ENCODE measurements at regions not wholly inside any gene's neighbourhood (a gene's known extent, or its start where the extent isn't known, plus 50 kb on each side); places are given as distances from the start of the nearest gene placed in this dataset.
"Not testable (repeated sequence)": the region's sequence is repeated elsewhere in the genome, so short reads cannot be mapped to it uniquely, and the experiment has no call there.

- no peak for DNase-seq (ENCODE audit: low read depth in 2 of 3, low spot score in 2 of 3)
These were observed 137.3 kb upstream of the FAM78B start for GRCh38 chr1:166304131-166304530.

- no peak for DNase-seq (ENCODE audit: low read depth in 2 of 3, low spot score in 2 of 3)
These were observed 138.6 kb upstream of the FAM78B start for GRCh38 chr1:166305371-166305770.

- DNase-seq (ENCODE audit: low read depth in 2 of 3, low spot score in 2 of 3) = no peak
These were observed 140.7 kb upstream of the FAM78B start for GRCh38 chr1:166307261-166308188.

GRCh38 chr1:166316306-166316705 lies 149.5 kb upstream of the FAM78B start:
- DNase-seq (ENCODE audit: low read depth in 2 of 3, low spot score in 2 of 3) = not testable (repeated sequence)

- no peak for DNase-seq (ENCODE audit: low read depth in 2 of 3, low spot score in 2 of 3)
These were observed 155.7 kb upstream of the FAM78B start for GRCh38 chr1:166322470-166322869.

GRCh38 chr1:166327886-166328285 lies 161.1 kb upstream of the FAM78B start:
- no peak for DNase-seq (ENCODE audit: low read depth in 2 of 3, low spot score in 2 of 3)

- DNase-seq (ENCODE audit: low read depth in 2 of 3, low spot score in 2 of 3) = no peak
These were observed 162.2 kb upstream of the FAM78B start for GRCh38 chr1:166328956-166329355.

GRCh38 chr1:166330096-166330495 lies 163.3 kb upstream of the FAM78B start:
- no peak for DNase-seq (ENCODE audit: low read depth in 2 of 3, low spot score in 2 of 3)

- DNase-seq (ENCODE audit: low read depth in 2 of 3, low spot score in 2 of 3) = no peak
These were observed 171.3 kb upstream of the FAM78B start for GRCh38 chr1:166338105-166338504.

- DNase-seq (ENCODE audit: low read depth in 2 of 3, low spot score in 2 of 3) = no peak
These were observed 173.9 kb upstream of the FAM78B start for GRCh38 chr1:166340709-166341108.

GRCh38 chr1:166343276-166343675 lies 176.5 kb upstream of the FAM78B start:
- no peak for DNase-seq (ENCODE audit: low read depth in 2 of 3, low spot score in 2 of 3)

GRCh38 chr1:166350490-166350889 lies 183.7 kb upstream of the FAM78B start:
- DNase-seq (ENCODE audit: low read depth in 2 of 3, low spot score in 2 of 3) = no peak

GRCh38 chr1:166351676-166352075 lies 184.9 kb upstream of the FAM78B start:
- no peak for DNase-seq (ENCODE audit: low read depth in 2 of 3, low spot score in 2 of 3)

GRCh38 chr1:166353213-166353612 lies 186.4 kb upstream of the FAM78B start:
- no peak for DNase-seq (ENCODE audit: low read depth in 2 of 3, low spot score in 2 of 3)

GRCh38 chr1:166354406-166354805 lies 187.6 kb upstream of the FAM78B start:
- DNase-seq (ENCODE audit: low read depth in 2 of 3, low spot score in 2 of 3) = no peak

- DNase-seq (ENCODE audit: low read depth in 2 of 3, low spot score in 2 of 3) = no peak
These were observed 198.3 kb upstream of the FAM78B start for GRCh38 chr1:166365081-166365480.

- no peak for DNase-seq (ENCODE audit: low read depth in 2 of 3, low spot score in 2 of 3)
These were observed 201.2 kb upstream of the FAM78B start for GRCh38 chr1:166368030-166368429.

- DNase-seq (ENCODE audit: low read depth in 2 of 3, low spot score in 2 of 3) = no peak
These were observed 211.1 kb upstream of the FAM78B start for GRCh38 chr1:166377896-166378295.

GRCh38 chr1:166378805-166379204 lies 212.0 kb upstream of the FAM78B start:
- no peak for DNase-seq (ENCODE audit: low read depth in 2 of 3, low spot score in 2 of 3)

GRCh38 chr1:166379447-166379846 lies 212.6 kb upstream of the FAM78B start:
- no peak for DNase-seq (ENCODE audit: low read depth in 2 of 3, low spot score in 2 of 3)

GRCh38 chr1:166383137-166383536 lies 216.3 kb upstream of the FAM78B start:
- DNase-seq (ENCODE audit: low read depth in 2 of 3, low spot score in 2 of 3) = no peak

GRCh38 chr1:166383635-166384346 lies 217.0 kb upstream of the FAM78B start:
- DNase-seq (ENCODE audit: low read depth in 2 of 3, low spot score in 2 of 3) = no peak

All from activated CD8-positive, alpha-beta memory T cell treated with anti-CD3 and anti-CD28 coated beads for 48 hours (primary cell).